COR-L47 (cell line): ENCODE measurements at regions not wholly inside any gene's neighbourhood (a gene's known extent, or its start where the extent isn't known, plus 50 kb on each side); places are given as distances from the start of the nearest gene placed in this dataset.
"Not testable (repeated sequence)": the region's sequence is repeated elsewhere in the genome, so short reads cannot be mapped to it uniquely, and the experiment has no call there.

Experiments
- DNase-seq: peaks from one replicate; lab custom pipeline; 2025; lab: John Stamatoyannopoulos, UW

- DNase-seq, result no peak
Measured at GRCh38 chr4:59615316-59615715, 1584.8 kb upstream of the ADGRL3 start.

GRCh38 chr4:59629348-59629747, 1570.8 kb upstream of the ADGRL3 start:
- DNase-seq, result no peak

- DNase-seq, result no peak
Measured at GRCh38 chr4:59630235-59630634, 1569.9 kb upstream of the ADGRL3 start.

GRCh38 chr4:59630922-59631321, 1569.2 kb upstream of the ADGRL3 start:
- no peak for DNase-seq

- no peak for DNase-seq
Measured at GRCh38 chr4:59637596-59637995, 1562.5 kb upstream of the ADGRL3 start.

- DNase-seq, result no peak
Measured at GRCh38 chr4:59643682-59644081, 1556.4 kb upstream of the ADGRL3 start.

- DNase-seq, result no peak
Measured at GRCh38 chr4:59644765-59645164, 1555.4 kb upstream of the ADGRL3 start.

- no peak for DNase-seq
Measured at GRCh38 chr4:59646082-59646481, 1554.0 kb upstream of the ADGRL3 start.

GRCh38 chr4:59647011-59647410, 1553.1 kb upstream of the ADGRL3 start:
- no peak for DNase-seq

- no peak for DNase-seq
Measured at GRCh38 chr4:59647500-59647899, 1552.6 kb upstream of the ADGRL3 start.

GRCh38 chr4:59650861-59651260, 1549.3 kb upstream of the ADGRL3 start:
- no peak for DNase-seq

GRCh38 chr4:59655996-59656395, 1544.1 kb upstream of the ADGRL3 start:
- DNase-seq, result no peak

GRCh38 chr4:59664771-59665170, 1535.4 kb upstream of the ADGRL3 start:
- peak; percentile 24 for DNase-seq

GRCh38 chr4:59666645-59667044, 1533.5 kb upstream of the ADGRL3 start:
- no peak for DNase-seq

- no peak for DNase-seq
Measured at GRCh38 chr4:59671037-59671436, 1529.1 kb upstream of the ADGRL3 start.

- DNase-seq, result no peak
Measured at GRCh38 chr4:59676389-59676788, 1523.7 kb upstream of the ADGRL3 start.

- DNase-seq, result not testable (repeated sequence)
Measured at GRCh38 chr4:59676992-59677391, 1523.1 kb upstream of the ADGRL3 start.

- DNase-seq, result no peak
Measured at GRCh38 chr4:59685626-59686025, 1514.5 kb upstream of the ADGRL3 start.

GRCh38 chr4:59689149-59689548, 1511.0 kb upstream of the ADGRL3 start:
- peak; percentile 5 for DNase-seq

GRCh38 chr4:59695355-59696053, 1504.6 kb upstream of the ADGRL3 start:
- no peak for DNase-seq

GRCh38 chr4:59698041-59698440, 1502.1 kb upstream of the ADGRL3 start:
- no peak for DNase-seq

GRCh38 chr4:59700651-59701050, 1499.5 kb upstream of the ADGRL3 start:
- no peak for DNase-seq

GRCh38 chr4:59704616-59705015, 1495.5 kb upstream of the ADGRL3 start:
- DNase-seq, result no peak

GRCh38 chr4:59712470-59712869, 1487.7 kb upstream of the ADGRL3 start:
- DNase-seq, result no peak
